ENCODE measurements at regions not wholly inside any gene's neighbourhood (a gene's known extent, or its start where the extent isn't known, plus 50 kb on each side); places are given as distances from the start of the nearest gene placed in this dataset.

- Histone ChIP-seq H3K9me3 (replicated peaks; ENCODE audit: control insufficient read depth, insufficient read depth, low read depth, low read length) (no peaks in the 10 kb centered on the region), H3K9me1 (ENCODE audit: control insufficient read depth, insufficient read depth, low read length) (no peaks in the 10 kb centered on the region), H3K27me3 (ENCODE audit: control insufficient read depth in 2 of 2, insufficient read depth in 2 of 2, low read length in 2 of 2) (no peaks in the 10 kb centered on the region), H3K4me1 (replicated peaks in 1 of 2; ENCODE audit: control insufficient read depth in 2 of 2, insufficient read depth in 2 of 2, low read length in 2 of 2) (peaks cover 8 to 26% of the 10 kb centered on the region in 2 experiments; a peak in 4 of 5 replicates), H3K79me2 (ENCODE audit: control insufficient read depth, insufficient read depth, low read length) (no peaks in the 10 kb centered on the region), H3K27ac (ENCODE audit: extremely low read depth, low read depth, low read length) (no peak overlapping the region), H4K20me1 (replicated peaks; ENCODE audit: control insufficient read depth, insufficient read depth, low read length) (no peaks in the 10 kb centered on the region), H3K4me2 (ENCODE audit: insufficient read depth, low read length) (no peak overlapping the region), H3K36me3 (ENCODE audit: control insufficient read depth, insufficient read depth, low read length) (no peaks in the 10 kb centered on the region), H2AFZ (ENCODE audit: low read depth, low read length) (peak overlapping the region; percentile 57), H3K9ac (ENCODE audit: insufficient read depth in 1 of 2, low read depth in 2 of 2, low read length in 2 of 2) (peak overlapping the region in 1 of 2 experiments; percentile 18; a peak in 1 of 4 replicates), H3K4me3 (no peak overlapping the region)
- CTCF ChIA-PET (ENCODE audit: low intra/inter-chr PET ratio): no interaction called here
- FAIRE-seq: no peak
- BruUV-seq (replicated peaks): no TSS peak
- 76% methylated on average over 6 of the region's 7 CpGs for WGBS (ENCODE audit: insufficient coverage, low coverage, missing lambda C conversion rate)
- peak; percentile 28 for ATAC-seq
- DNase-seq (ENCODE audit: extremely low read depth in 1 of 4, low spot score in 3 of 4): no peak
- POLR2A ChIA-PET: interaction anchor here (0.7 to 2.8 kb wide), 5 partner anchors 9 to 55 kb away, joined by 3 to 14 read pairs (median 8); partner anchors contain the start of gene CITED2
- intact Hi-C loops (cut with micrococcal nuclease) (no loop called here), in situ Hi-C loops (cut with MboI) (no loop called here)
- TF ChIP-seq TEAD1 (CRISPR knock-in tag; IDR thresholded peaks at IDR 0.05): no peak
- no peak for TF ChIP-seq TRIM24 (IDR thresholded peaks at IDR 0.05)
- TF ChIP-seq DACH1 (IDR thresholded peaks at IDR 0.05; ENCODE audit: partially characterized antibody): no peak
- TF ChIP-seq ZNF644 (tag; IDR thresholded peaks at IDR 0.05; ENCODE audit: low read depth): no peak
- no peak for TF ChIP-seq FOS (IDR thresholded peaks at IDR 0.05; ENCODE audit: extremely low read depth, insufficient read length)
- TF ChIP-seq KHSRP (IDR thresholded peaks at IDR 0.05): no peak
- TF ChIP-seq CEBPB (tag; IDR thresholded peaks at IDR 0.05): peak; percentile 69
- TF ChIP-seq USF2 (CRISPR knock-in tag; IDR thresholded peaks at IDR 0.05): no peak
- peak; percentile 91 for TF ChIP-seq MYNN (IDR thresholded peaks at IDR 0.05)
- TF ChIP-seq MYNN (CRISPR knock-in tag; IDR thresholded peaks at IDR 0.05): no peak
- TF ChIP-seq THAP12 (CRISPR knock-in tag; IDR thresholded peaks at IDR 0.05): no peak
- TF ChIP-seq NRF1 (conservative IDR thresholded peaks at IDR 0.05 in 1 of 2, IDR thresholded peaks at IDR 0.05 in 1 of 2): 0 out of 4 replicates have a peak, but pooled peaks of 1 of the 2 experiments have one; percentile 13
- no peak for TF ChIP-seq USF1 (CRISPR knock-in tag; IDR thresholded peaks at IDR 0.05)
- TF ChIP-seq ETS2 (tag; IDR thresholded peaks at IDR 0.05; ENCODE audit: borderline replicate concordance, poor library complexity, severe bottlenecking): no peak
- no peak for TF ChIP-seq RBFOX2 (IDR thresholded peaks at IDR 0.05; ENCODE audit: low read depth, low read length)
- TF ChIP-seq GATAD2A (IDR thresholded peaks at IDR 0.05): no peak
- peak; percentile 88 for TF ChIP-seq SPI1 (IDR thresholded peaks at IDR 0.05; ENCODE audit: borderline replicate concordance, low read depth, low read length)
- TF ChIP-seq RFX1 (IDR thresholded peaks at IDR 0.05): peak; percentile 59
- TF ChIP-seq POLR3G (IDR thresholded peaks at IDR 0.05; ENCODE audit: extremely low read depth, insufficient read length, insufficient replicate concordance): no peak
- no peak for TF ChIP-seq NR2F6 (CRISPR knock-in tag; IDR thresholded peaks at IDR 0.05)
- TF ChIP-seq RCOR1 (IDR thresholded peaks at IDR 0.05; ENCODE audit: borderline replicate concordance in 1 of 2, low read depth in 2 of 2, low read length in 2 of 2): no peak
- TF ChIP-seq FOXA1 (IDR thresholded peaks at IDR 0.05; ENCODE audit: borderline replicate concordance): no peak
- TF ChIP-seq SRSF3 (IDR thresholded peaks at IDR 0.05; ENCODE audit: insufficient read depth, low read length): no peak
Observed at GRCh38 chr6:139429580-139430145, 55.2 kb upstream of the CITED2 start.

All from K562 (cell line).